Muscle layer of duodenum (tissue), 2 donors: ENCODE measurements at regions not wholly inside any gene's neighbourhood (a gene's known extent, or its start where the extent isn't known, plus 50 kb on each side); places are given as distances from the start of the nearest gene placed in this dataset.
"Not testable (repeated sequence)": the region's sequence is repeated elsewhere in the genome, so short reads cannot be mapped to it uniquely, and the experiment has no call there.

Experiments used
- H3K27ac ChIP-seq: one replicate; pipeline ENCODE4 v1.7.0; 2013; ENCODE audit warnings: mild to moderate bottlenecking, low read length
- H3K27me3 ChIP-seq: one replicate; pipeline ENCODE4 v1.7.0; 2013; ENCODE audit warnings: low read depth, mild to moderate bottlenecking, control low read depth, low read length
- H3K36me3 ChIP-seq, 2 donors: one replicate each; pipeline ENCODE4 v1.7.0; 2013; ENCODE audit warnings: low read length in 2 of 2, control low read depth in 1 of 2, mild to moderate bottlenecking in 1 of 2; ENCODE audit not compliant: insufficient read depth in 2 of 2, control insufficient read depth in 1 of 2
- H3K4me1 ChIP-seq, 2 donors: one replicate each; pipeline ENCODE4 v1.7.0; 2013; ENCODE audit warnings: low read length in 2 of 2, mild to moderate bottlenecking in 2 of 2, control low read depth in 1 of 2, moderate library complexity in 1 of 2; ENCODE audit not compliant: insufficient read depth in 2 of 2, control insufficient read depth in 1 of 2
- H3K4me3 ChIP-seq, 2 donors: one replicate each; pipeline ENCODE4 v1.7.0; 2013; ENCODE audit warnings: low read length in 2 of 2, low read depth in 1 of 2, mild to moderate bottlenecking in 1 of 2
- H3K9me3 ChIP-seq, 2 donors: one replicate each; pipeline ENCODE4 v1.7.0; 2013; ENCODE audit warnings: low read length in 2 of 2, control low read depth in 1 of 2, mild to moderate bottlenecking in 1 of 2; ENCODE audit not compliant: control insufficient read depth in 1 of 2
- donor health status: healthy.

DNA sequence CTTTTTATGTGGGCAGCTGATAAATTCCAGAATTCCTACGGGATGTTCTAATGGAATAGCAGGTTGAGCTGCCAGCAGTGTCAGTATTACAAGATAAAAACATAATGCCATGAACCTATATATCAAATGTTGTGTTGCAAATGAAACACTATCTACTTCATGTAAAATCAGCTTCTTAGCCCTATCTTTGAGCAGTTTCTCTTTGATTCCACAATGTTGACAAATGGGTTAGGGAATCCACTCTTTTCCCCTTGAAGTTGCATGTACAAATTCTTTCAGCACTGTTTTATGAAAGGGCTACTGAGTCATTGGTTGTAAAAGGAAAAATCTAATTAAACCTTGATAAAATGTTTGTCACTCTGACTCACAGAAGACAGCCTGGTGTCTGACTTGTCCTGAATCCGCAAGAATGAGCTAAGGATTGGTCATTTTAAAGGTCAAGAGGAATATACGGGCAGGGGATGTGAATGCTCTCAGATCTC lies 950.6 kb upstream of the NUDT12 start:
- no peaks in the 10 kb centered on the region for H3K27me3 ChIP-seq
- H3K4me3 ChIP-seq, result no peak overlapping the region
- no peak overlapping the region for H3K27ac ChIP-seq
- no peaks in the 10 kb centered on the region for H3K36me3 ChIP-seq
- peaks cover 3 to 19% of the 10 kb centered on the region in 2 donors for H3K9me3 ChIP-seq
- H3K4me1 ChIP-seq, result no peaks in the 10 kb centered on the region

DNA sequence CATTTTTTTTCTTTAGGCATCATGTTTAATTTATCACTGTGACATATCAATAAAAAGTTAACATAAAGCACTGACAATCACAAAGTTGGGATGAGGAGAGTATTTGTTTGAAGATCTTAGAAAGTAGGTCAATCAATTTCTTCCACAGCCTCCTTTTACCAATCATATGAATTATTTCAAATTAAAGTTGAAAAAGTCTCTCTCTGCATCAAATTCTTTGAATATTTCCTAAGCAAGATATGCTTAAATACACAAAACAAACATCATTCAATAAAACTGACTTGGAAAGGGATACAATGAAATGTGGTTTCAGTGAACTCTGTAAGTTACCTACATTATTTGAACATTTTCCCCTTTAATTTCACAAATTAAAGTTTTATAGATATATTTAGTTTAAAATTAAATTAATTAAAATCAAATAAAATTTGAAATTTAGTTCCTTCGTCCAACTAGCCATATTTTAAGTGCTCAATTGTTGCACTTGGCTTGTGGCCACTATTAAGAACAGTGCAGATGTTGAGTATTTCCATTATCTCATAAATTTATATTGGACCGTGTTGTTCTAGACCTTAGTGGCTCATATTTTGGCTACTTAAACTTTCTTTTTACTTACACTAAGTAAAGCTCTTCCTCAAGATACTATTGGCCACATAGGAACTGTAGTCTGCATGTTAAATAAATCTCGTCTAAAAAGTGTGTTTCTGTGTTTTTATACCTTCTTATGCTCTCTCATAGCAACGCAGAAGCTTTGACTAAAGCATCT lies 949.7 kb upstream of the NUDT12 start:
- Histone ChIP-seq H3K4me3 (no peak overlapping the region), H3K4me1 (no peaks in the 10 kb centered on the region), H3K36me3 (no peaks in the 10 kb centered on the region), H3K27me3 (no peaks in the 10 kb centered on the region), H3K27ac (no peak overlapping the region), H3K9me3 (peaks cover 3 to 19% of the 10 kb centered on the region in 2 donors)

- Histone ChIP-seq H3K4me1 (no peaks in the 10 kb centered on the region), H3K36me3 (no peaks in the 10 kb centered on the region), H3K27me3 (no peaks in the 10 kb centered on the region), H3K27ac (no peak overlapping the region), H3K9me3 (no peaks in the 10 kb centered on the region), H3K4me3 (no peak overlapping the region)
These were observed 935.7 kb upstream of the NUDT12 start for GRCh38 chr5:104498281-104498680.

- no peaks in the 10 kb centered on the region for H3K27me3 ChIP-seq
- H3K36me3 ChIP-seq, result no peaks in the 10 kb centered on the region
- no peak overlapping the region for H3K4me3 ChIP-seq
- no peak overlapping the region for H3K27ac ChIP-seq
- H3K4me1 ChIP-seq, result no peaks in the 10 kb centered on the region
- no peaks in the 10 kb centered on the region for H3K9me3 ChIP-seq
These were observed 931.5 kb upstream of the NUDT12 start for GRCh38 chr5:104494083-104494482.

- no peaks in the 10 kb centered on the region for H3K4me1 ChIP-seq
- peaks cover 3 to 13% of the 10 kb centered on the region in 2 donors for H3K9me3 ChIP-seq
- no peak overlapping the region for H3K27ac ChIP-seq
- no peaks in the 10 kb centered on the region for H3K36me3 ChIP-seq
- H3K4me3 ChIP-seq, result no peak overlapping the region
- H3K27me3 ChIP-seq, result no peaks in the 10 kb centered on the region
These were observed 910.2 kb upstream of the NUDT12 start for GRCh38 chr5:104472811-104473210.

GRCh38 chr5:104456122-104456521 lies 893.5 kb upstream of the NUDT12 start:
- H3K36me3 ChIP-seq, result no peaks in the 10 kb centered on the region
- H3K27ac ChIP-seq, result no peak overlapping the region
- H3K27me3 ChIP-seq, result no peaks in the 10 kb centered on the region
- H3K4me3 ChIP-seq, result no peak overlapping the region
- H3K9me3 ChIP-seq, result no peaks in the 10 kb centered on the region
- no peaks in the 10 kb centered on the region for H3K4me1 ChIP-seq

- Histone ChIP-seq H3K27ac (no peak overlapping the region), H3K4me1 (no peaks in the 10 kb centered on the region), H3K4me3 (no peak overlapping the region), H3K27me3 (no peaks in the 10 kb centered on the region), H3K9me3 (no peaks in the 10 kb centered on the region), H3K36me3 (no peaks in the 10 kb centered on the region)
These were observed 890.0 kb upstream of the NUDT12 start for GRCh38 chr5:104452550-104452949.

DNA sequence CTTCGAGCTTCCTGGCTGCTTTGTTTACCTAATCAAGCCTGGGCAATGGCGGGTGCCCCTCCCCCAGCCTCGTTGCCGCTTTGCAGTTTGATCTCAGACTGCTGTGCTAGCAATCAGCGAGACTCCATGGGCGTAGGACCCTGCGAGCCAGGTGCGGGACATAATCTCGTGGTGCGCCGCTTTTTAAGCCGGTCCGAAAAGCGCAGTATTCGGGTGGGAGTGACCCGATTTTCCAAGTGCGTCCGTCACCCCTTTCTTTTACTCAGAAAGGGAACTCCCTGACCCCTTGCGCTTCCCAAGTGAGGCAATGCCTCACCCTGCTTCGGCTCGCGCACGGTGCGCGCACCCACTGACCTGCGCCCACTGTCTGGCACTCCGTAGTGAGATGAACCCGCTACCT lies 889.3 kb upstream of the NUDT12 start:
- H3K4me1 ChIP-seq, H3K27me3 ChIP-seq, H3K9me3 ChIP-seq, H3K36me3 ChIP-seq, H3K27ac ChIP-seq, H3K4me3 ChIP-seq: not testable (repeated sequence)

- Histone ChIP-seq H3K9me3 (no peaks in the 10 kb centered on the region), H3K4me3 (no peak overlapping the region), H3K36me3 (no peaks in the 10 kb centered on the region), H3K27ac (no peak overlapping the region), H3K4me1 (no peaks in the 10 kb centered on the region), H3K27me3 (no peaks in the 10 kb centered on the region)
These were observed 882.1 kb upstream of the NUDT12 start for GRCh38 chr5:104444656-104445055.

DNA sequence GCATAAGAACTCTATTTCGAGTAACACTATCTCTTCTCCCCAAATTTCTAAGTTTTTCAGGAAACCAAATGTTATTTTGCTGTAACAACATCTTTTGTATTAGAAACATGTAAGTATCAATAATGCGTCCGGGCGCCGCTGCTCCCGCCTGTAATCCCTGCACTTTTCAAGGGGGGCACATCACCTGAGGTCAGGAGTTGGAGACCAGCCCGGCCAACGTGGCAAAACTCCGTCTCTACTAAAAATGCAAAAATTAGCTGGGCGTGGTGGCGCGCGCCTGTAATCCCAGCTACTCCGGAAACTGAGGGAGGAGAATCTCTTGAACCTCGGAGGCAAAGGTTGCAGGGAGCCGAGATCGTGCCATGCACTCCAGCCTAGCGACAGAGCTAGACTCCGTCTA lies 881.1 kb upstream of the NUDT12 start:
- Histone ChIP-seq H3K4me1 (no peaks in the 10 kb centered on the region), H3K27ac (no peak overlapping the region), H3K27me3 (no peaks in the 10 kb centered on the region), H3K36me3 (no peaks in the 10 kb centered on the region), H3K4me3 (no peak overlapping the region), H3K9me3 (no peaks in the 10 kb centered on the region)

- H3K4me3 ChIP-seq, result no peak overlapping the region
- H3K36me3 ChIP-seq, result no peaks in the 10 kb centered on the region
- no peak overlapping the region for H3K27ac ChIP-seq
- H3K27me3 ChIP-seq, result no peaks in the 10 kb centered on the region
- no peaks in the 10 kb centered on the region for H3K4me1 ChIP-seq
- H3K9me3 ChIP-seq, result no peaks in the 10 kb centered on the region
These were observed 869.4 kb upstream of the NUDT12 start for GRCh38 chr5:104431981-104432380.

DNA sequence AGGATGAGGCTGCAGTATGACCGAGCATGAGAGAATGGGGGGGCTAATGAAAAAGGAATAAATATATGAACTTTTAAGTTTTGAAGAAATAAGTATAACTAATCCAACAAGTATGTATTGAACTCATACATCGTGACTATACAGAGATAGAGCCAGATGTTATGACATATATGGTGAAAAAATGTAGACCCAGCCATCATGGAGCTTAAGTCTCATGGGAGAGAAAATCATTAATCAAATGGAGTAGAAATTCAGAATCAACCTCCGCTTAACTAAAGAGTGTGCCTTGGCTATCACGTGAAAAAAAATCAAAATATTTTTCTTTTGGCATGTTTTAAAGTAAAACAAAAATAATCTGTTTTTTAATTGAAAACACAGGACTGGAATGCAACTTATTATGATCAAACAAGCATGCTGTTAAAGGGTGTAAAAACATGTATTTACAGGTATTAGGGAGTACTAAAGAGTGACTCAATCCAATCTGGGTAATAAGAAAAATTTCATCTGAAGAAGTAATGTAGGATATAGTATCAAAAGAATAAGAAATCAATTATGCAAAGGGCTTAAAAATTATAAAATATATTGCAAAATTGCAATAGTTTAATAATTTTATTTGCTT lies 868.5 kb upstream of the NUDT12 start:
- H3K9me3 ChIP-seq, result no peaks in the 10 kb centered on the region
- no peak overlapping the region for H3K4me3 ChIP-seq
- H3K27me3 ChIP-seq, result no peaks in the 10 kb centered on the region
- H3K36me3 ChIP-seq, result no peaks in the 10 kb centered on the region
- no peak overlapping the region for H3K27ac ChIP-seq
- no peaks in the 10 kb centered on the region for H3K4me1 ChIP-seq
